DOHH2 (cell line): ENCODE measurements at regions not wholly inside any gene's neighbourhood (a gene's known extent, or its start where the extent isn't known, plus 50 kb on each side); places are given as distances from the start of the nearest gene placed in this dataset.

Experiments
- H3F3A ChIP-seq: fragments of 200-600 bp; sonication (generic), shearing (Covaris generic); 2 replicates; pipeline ENCODE4 v1.6.0; 2016; ENCODE audit warnings: antibody characterized with exemption, mild to moderate bottlenecking; ENCODE audit not compliant: control insufficient read depth, insufficient read depth
- H3K27ac ChIP-seq: fragments of 200-600 bp; sonication (generic); 2 replicates; pipeline ENCODE4 v1.5.1; 2014; ENCODE audit warnings: low read depth, mild to moderate bottlenecking, low read length, moderate library complexity
- H3K27me3 ChIP-seq: fragments of 200-600 bp; sonication (generic); 2 replicates; pipeline ENCODE4 v1.6.1; 2014; ENCODE audit warnings: mild to moderate bottlenecking, low read length, mixed read lengths; ENCODE audit not compliant: control insufficient read depth
- H3K36me3 ChIP-seq: fragments of 200-600 bp; sonication (generic); 2 replicates; pipeline ENCODE4 v1.6.1; 2014; ENCODE audit warnings: mild to moderate bottlenecking, low read length, moderate library complexity, mixed read lengths; ENCODE audit not compliant: control insufficient read depth
- H3K4me1 ChIP-seq: fragments of 200-600 bp; sonication (generic); 2 replicates; pipeline ENCODE4 v1.6.1; 2014; ENCODE audit warnings: mild to moderate bottlenecking, low read length, mixed read lengths; ENCODE audit not compliant: control insufficient read depth
- H3K4me2 ChIP-seq: fragments of 200-600 bp; sonication (generic); 2 replicates; pipeline ENCODE4 v1.6.0; 2014; ENCODE audit warnings: mild to moderate bottlenecking, low read length, moderate library complexity
- H3K4me3 ChIP-seq: fragments of 200-600 bp; sonication (generic); 2 replicates; pipeline ENCODE4 v1.5.1; 2014; ENCODE audit warnings: mild to moderate bottlenecking, low read length, mixed read lengths
- H3K79me2 ChIP-seq: fragments of 200-600 bp; sonication (generic); 2 replicates; pipeline ENCODE4 v1.6.1; 2014; ENCODE audit warnings: mild to moderate bottlenecking, low read length, mixed read lengths; ENCODE audit not compliant: control insufficient read depth
- H3K9me2 ChIP-seq: fragments of 200-600 bp; sonication (generic); replicated peaks from 2 replicates; pipeline ENCODE4 v1.6.1; 2014; ENCODE audit warnings: mild to moderate bottlenecking, low read length, mixed read lengths; ENCODE audit not compliant: control insufficient read depth
- H3K9me3 ChIP-seq: fragments of 200-600 bp; sonication (generic); 2 replicates; pipeline ENCODE4 v1.6.1; 2014; ENCODE audit warnings: antibody characterized with exemption, low read length, mixed read lengths; ENCODE audit not compliant: control insufficient read depth, insufficient read depth
- H4K20me1 ChIP-seq: fragments of 200-600 bp; sonication (generic); 2 replicates; pipeline ENCODE4 v1.6.0; 2014; ENCODE audit warnings: low read depth, mild to moderate bottlenecking, antibody characterized with exemption, low read length, moderate library complexity; ENCODE audit not compliant: control insufficient read depth, insufficient read depth
- EZH2phosphoT487 ChIP-seq: fragments of 200-600 bp; sonication (generic); IDR thresholded peaks from 2 replicates; pipeline ENCODE4 v1.6.1; 2017; ENCODE audit warnings: borderline replicate concordance, mild to moderate bottlenecking, antibody characterized with exemption, low read length, moderate library complexity, mixed read lengths
- TF ChIP-seq, protein P1 (sequence below): fragments of 200-600 bp; sonication (generic); IDR thresholded peaks from one replicate; pipeline ENCODE4 v1.5.1; 2014; ENCODE audit warnings: antibody characterized with exemption, mild to moderate bottlenecking, low read depth, low read length; ENCODE audit not compliant: poor library complexity, severe bottlenecking

DNA sequence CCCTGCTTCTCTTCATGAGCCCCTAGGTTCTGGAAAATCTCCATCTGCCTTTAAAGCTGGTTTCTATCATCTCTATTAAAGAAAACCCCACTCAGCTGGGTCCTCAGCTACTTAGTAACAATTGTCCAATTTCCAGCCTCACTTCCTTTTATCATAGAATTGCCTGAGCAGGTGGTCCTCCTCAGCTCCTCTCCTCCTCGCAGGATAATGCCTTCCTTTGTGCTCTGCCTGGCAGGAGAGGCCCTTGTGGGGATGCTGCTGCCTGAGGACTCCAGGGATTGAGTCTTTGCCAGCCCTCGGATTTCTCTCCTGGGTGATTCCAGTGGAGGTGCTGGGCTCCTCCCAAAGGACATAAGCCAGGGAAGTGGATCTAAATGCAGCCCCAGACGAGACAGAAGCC, 448.3 kb downstream of the INSC start:
- H3K4me2 ChIP-seq = no peak overlapping the region
- no peak overlapping the region for H3K4me3 ChIP-seq
- H3K4me1 ChIP-seq = no peaks in the 10 kb centered on the region
- no peaks in the 10 kb centered on the region for H3F3A ChIP-seq
- no peaks in the 10 kb centered on the region for H3K79me2 ChIP-seq
- H3K27ac ChIP-seq = no peak overlapping the region
- TF ChIP-seq, protein P1, sequence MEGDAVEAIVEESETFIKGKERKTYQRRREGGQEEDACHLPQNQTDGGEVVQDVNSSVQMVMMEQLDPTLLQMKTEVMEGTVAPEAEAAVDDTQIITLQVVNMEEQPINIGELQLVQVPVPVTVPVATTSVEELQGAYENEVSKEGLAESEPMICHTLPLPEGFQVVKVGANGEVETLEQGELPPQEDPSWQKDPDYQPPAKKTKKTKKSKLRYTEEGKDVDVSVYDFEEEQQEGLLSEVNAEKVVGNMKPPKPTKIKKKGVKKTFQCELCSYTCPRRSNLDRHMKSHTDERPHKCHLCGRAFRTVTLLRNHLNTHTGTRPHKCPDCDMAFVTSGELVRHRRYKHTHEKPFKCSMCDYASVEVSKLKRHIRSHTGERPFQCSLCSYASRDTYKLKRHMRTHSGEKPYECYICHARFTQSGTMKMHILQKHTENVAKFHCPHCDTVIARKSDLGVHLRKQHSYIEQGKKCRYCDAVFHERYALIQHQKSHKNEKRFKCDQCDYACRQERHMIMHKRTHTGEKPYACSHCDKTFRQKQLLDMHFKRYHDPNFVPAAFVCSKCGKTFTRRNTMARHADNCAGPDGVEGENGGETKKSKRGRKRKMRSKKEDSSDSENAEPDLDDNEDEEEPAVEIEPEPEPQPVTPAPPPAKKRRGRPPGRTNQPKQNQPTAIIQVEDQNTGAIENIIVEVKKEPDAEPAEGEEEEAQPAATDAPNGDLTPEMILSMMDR = no peak
- no peak for TF ChIP-seq EZH2phosphoT487
- no peaks in the 10 kb centered on the region for H3K9me3 ChIP-seq
- H3K9me2 ChIP-seq = no peaks in the 10 kb centered on the region
- H3K36me3 ChIP-seq = no peaks in the 10 kb centered on the region
- H3K27me3 ChIP-seq = no peaks in the 10 kb centered on the region
- H4K20me1 ChIP-seq = no peaks in the 10 kb centered on the region

DNA sequence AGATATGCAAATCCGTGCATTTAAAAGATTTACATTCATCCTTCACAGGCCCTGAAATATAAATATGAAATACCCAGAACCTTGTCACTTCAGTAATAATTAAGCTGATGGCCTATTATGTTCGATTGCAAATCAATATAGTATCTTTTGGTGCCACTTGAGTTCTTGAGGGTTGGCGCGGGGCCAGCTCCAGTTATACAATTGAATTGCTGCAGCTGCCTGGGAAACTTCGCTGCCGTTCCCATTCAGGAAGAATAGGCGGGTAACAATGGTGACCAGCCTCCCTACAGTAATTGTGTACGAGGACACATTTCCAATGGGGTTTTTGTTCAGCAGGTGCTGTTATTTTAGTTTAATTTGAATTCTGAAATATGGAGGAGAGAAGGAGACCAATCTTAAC, 451.2 kb downstream of the INSC start:
- TF ChIP-seq EZH2phosphoT487 = no peak
- TF ChIP-seq, protein P1 = no peak
- H3K4me3 ChIP-seq = no peak overlapping the region
- H3K9me3 ChIP-seq = no peaks in the 10 kb centered on the region
- no peaks in the 10 kb centered on the region for H3K36me3 ChIP-seq
- H3K27me3 ChIP-seq = no peaks in the 10 kb centered on the region
- H3F3A ChIP-seq = no peaks in the 10 kb centered on the region
- H3K27ac ChIP-seq = no peak overlapping the region
- no peaks in the 10 kb centered on the region for H3K79me2 ChIP-seq
- H3K4me1 ChIP-seq = no peaks in the 10 kb centered on the region
- H4K20me1 ChIP-seq = no peaks in the 10 kb centered on the region
- H3K9me2 ChIP-seq = no peaks in the 10 kb centered on the region
- H3K4me2 ChIP-seq = no peak overlapping the region

DNA sequence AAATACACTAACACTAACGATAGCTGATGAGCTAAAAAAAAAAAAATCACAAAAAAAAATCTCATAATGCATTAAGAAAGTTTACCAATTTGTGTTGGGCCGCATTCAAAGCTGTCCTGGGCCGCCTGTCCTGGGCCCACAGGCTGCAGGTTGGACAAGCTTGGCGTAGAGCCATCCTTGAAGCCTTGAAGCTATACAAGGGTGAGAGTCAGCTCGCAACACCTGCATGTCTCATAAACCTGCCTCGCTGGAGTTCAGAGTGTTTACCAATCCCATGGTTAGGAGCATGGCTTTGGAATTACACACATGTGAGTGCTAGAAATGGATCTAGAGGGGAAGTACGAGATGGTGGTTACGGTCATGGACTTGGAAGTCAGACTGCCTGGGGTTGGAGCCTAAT, 453.7 kb downstream of the INSC start:
- H3F3A ChIP-seq = no peaks in the 10 kb centered on the region
- no peaks in the 10 kb centered on the region for H4K20me1 ChIP-seq
- H3K4me3 ChIP-seq = no peak overlapping the region
- no peaks in the 10 kb centered on the region for H3K4me1 ChIP-seq
- no peaks in the 10 kb centered on the region for H3K9me3 ChIP-seq
- no peak overlapping the region for H3K27ac ChIP-seq
- H3K4me2 ChIP-seq = no peak overlapping the region
- no peaks in the 10 kb centered on the region for H3K79me2 ChIP-seq
- no peaks in the 10 kb centered on the region for H3K9me2 ChIP-seq
- no peaks in the 10 kb centered on the region for H3K27me3 ChIP-seq
- no peak for TF ChIP-seq EZH2phosphoT487
- TF ChIP-seq, protein P1 = no peak
- no peaks in the 10 kb centered on the region for H3K36me3 ChIP-seq
